ENCODE measurements at regions not wholly inside any gene's neighbourhood (a gene's known extent, or its start where the extent isn't known, plus 50 kb on each side); places are given as distances from the start of the nearest gene placed in this dataset.
"Not testable (repeated sequence)": the region's sequence is repeated elsewhere in the genome, so short reads cannot be mapped to it uniquely, and the experiment has no call there.

- DNase-seq (ENCODE audit: low spot score) (no peak), ATAC-seq (ENCODE audit: low FRiP score) (no peak)
- no peak for TF ChIP-seq CTCF (IDR thresholded peaks at IDR 0.05)
Observed at GRCh38 chr12:95358111-95359083, 115.6 kb upstream of the METAP2 start.

- TF ChIP-seq CTCF (IDR thresholded peaks at IDR 0.05) = no peak
- ATAC-seq (ENCODE audit: low FRiP score) (no peak), DNase-seq (ENCODE audit: low spot score) (no peak)
Observed at GRCh38 chr12:95365912-95366311, 108.0 kb upstream of the METAP2 start.

GRCh38 chr12:95368931-95369330 is 105.0 kb upstream of the METAP2 start:
- TF ChIP-seq CTCF (IDR thresholded peaks at IDR 0.05) = no peak
- ATAC-seq (ENCODE audit: low FRiP score) (no peak), DNase-seq (ENCODE audit: low spot score) (no peak)

- DNase-seq (ENCODE audit: low spot score) (no peak), ATAC-seq (ENCODE audit: low FRiP score) (no peak)
- no peak for TF ChIP-seq CTCF (IDR thresholded peaks at IDR 0.05)
Observed at GRCh38 chr12:95371571-95371970, 102.4 kb upstream of the METAP2 start.

- DNase-seq (ENCODE audit: low spot score); ATAC-seq (ENCODE audit: low FRiP score): not testable (repeated sequence)
Observed at GRCh38 chr12:95379481-95379880, 94.5 kb upstream of the METAP2 start.

GRCh38 chr12:95380334-95380733 is 93.6 kb upstream of the METAP2 start:
- not testable (repeated sequence) for ATAC-seq (ENCODE audit: low FRiP score); DNase-seq (ENCODE audit: low spot score)

GRCh38 chr12:95380997-95381786 is 92.8 kb upstream of the METAP2 start:
- TF ChIP-seq CTCF (IDR thresholded peaks at IDR 0.05) = no peak
- DNase-seq (ENCODE audit: low spot score) = no peak
- ATAC-seq (ENCODE audit: low FRiP score) = peak; percentile 80

- DNase-seq (ENCODE audit: low spot score); ATAC-seq (ENCODE audit: low FRiP score): not testable (repeated sequence)
Observed at GRCh38 chr12:95383920-95384319, 90.0 kb upstream of the METAP2 start.
